ENCODE measurements at regions not wholly inside any gene's neighbourhood (a gene's known extent, or its start where the extent isn't known, plus 50 kb on each side); places are given as distances from the start of the nearest gene placed in this dataset.

DNA sequence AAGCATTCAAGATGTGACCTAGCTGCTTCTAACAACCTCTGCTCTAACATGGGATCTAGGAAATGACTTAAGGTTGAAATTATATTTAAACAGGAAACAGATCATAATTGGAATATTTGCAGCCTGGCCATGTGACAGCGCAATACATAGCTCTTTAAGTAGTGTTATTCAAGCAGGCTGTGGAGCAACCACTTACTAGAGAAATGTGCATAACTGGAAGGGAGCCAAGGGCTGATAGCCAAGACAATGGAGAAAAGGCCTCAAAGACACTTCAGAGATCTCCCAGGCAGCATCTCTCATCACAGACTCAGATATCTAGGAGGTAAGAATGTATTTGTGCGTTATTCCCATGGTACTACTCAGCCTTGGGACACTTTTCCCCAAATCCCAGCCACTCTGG is 823.0 kb upstream of the PRMT6 start:
- DNase-seq (ENCODE audit: low read depth in 1 of 2, low spot score in 1 of 2): no peak
- Histone ChIP-seq H3K27ac (replicated peaks) (no peak overlapping the region), H3K4me3 (replicated peaks; ENCODE audit: insufficient read depth, low read length) (no peak overlapping the region), H3K27me3 (ENCODE audit: insufficient read depth, poor library complexity, severe bottlenecking) (no peaks in the 10 kb centered on the region)
- TF ChIP-seq, protein P1, sequence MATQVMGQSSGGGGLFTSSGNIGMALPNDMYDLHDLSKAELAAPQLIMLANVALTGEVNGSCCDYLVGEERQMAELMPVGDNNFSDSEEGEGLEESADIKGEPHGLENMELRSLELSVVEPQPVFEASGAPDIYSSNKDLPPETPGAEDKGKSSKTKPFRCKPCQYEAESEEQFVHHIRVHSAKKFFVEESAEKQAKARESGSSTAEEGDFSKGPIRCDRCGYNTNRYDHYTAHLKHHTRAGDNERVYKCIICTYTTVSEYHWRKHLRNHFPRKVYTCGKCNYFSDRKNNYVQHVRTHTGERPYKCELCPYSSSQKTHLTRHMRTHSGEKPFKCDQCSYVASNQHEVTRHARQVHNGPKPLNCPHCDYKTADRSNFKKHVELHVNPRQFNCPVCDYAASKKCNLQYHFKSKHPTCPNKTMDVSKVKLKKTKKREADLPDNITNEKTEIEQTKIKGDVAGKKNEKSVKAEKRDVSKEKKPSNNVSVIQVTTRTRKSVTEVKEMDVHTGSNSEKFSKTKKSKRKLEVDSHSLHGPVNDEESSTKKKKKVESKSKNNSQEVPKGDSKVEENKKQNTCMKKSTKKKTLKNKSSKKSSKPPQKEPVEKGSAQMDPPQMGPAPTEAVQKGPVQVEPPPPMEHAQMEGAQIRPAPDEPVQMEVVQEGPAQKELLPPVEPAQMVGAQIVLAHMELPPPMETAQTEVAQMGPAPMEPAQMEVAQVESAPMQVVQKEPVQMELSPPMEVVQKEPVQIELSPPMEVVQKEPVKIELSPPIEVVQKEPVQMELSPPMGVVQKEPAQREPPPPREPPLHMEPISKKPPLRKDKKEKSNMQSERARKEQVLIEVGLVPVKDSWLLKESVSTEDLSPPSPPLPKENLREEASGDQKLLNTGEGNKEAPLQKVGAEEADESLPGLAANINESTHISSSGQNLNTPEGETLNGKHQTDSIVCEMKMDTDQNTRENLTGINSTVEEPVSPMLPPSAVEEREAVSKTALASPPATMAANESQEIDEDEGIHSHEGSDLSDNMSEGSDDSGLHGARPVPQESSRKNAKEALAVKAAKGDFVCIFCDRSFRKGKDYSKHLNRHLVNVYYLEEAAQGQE (IDR thresholded peaks at IDR 0.05; ENCODE audit: insufficient replicate concordance, low read depth): no peak
- TF ChIP-seq GABPA (IDR thresholded peaks at IDR 0.05; ENCODE audit: low read depth) (no peak), POLR2AphosphoS5 (IDR thresholded peaks at IDR 0.05; ENCODE audit: low read depth) (no peak), SPI1 (IDR thresholded peaks at IDR 0.05; ENCODE audit: borderline replicate concordance, low read depth) (no peak)
- TF ChIP-seq, protein P2, sequence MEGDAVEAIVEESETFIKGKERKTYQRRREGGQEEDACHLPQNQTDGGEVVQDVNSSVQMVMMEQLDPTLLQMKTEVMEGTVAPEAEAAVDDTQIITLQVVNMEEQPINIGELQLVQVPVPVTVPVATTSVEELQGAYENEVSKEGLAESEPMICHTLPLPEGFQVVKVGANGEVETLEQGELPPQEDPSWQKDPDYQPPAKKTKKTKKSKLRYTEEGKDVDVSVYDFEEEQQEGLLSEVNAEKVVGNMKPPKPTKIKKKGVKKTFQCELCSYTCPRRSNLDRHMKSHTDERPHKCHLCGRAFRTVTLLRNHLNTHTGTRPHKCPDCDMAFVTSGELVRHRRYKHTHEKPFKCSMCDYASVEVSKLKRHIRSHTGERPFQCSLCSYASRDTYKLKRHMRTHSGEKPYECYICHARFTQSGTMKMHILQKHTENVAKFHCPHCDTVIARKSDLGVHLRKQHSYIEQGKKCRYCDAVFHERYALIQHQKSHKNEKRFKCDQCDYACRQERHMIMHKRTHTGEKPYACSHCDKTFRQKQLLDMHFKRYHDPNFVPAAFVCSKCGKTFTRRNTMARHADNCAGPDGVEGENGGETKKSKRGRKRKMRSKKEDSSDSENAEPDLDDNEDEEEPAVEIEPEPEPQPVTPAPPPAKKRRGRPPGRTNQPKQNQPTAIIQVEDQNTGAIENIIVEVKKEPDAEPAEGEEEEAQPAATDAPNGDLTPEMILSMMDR (IDR thresholded peaks at IDR 0.05; ENCODE audit: insufficient read depth, low read length): no peak

DNA sequence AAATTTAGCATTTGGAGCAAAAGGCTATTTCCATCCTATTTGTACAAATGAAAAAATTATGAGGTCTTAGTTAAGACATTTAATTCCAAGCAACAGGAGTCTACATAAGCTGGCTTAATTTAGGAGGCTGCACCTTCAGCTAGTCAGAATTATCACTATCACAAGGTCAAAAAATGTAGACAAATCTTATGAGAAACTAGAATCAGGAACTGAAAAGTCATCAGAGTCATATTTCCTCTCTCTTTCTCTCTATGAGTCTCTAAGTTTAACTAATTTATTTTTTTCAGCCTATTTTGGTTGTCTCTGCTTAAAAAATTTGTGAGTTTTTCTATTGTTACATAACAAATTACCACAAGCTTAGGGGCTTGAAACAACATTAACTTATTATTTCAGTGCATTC is 807.1 kb upstream of the PRMT6 start:
- Histone ChIP-seq H3K4me3 (replicated peaks; ENCODE audit: insufficient read depth, low read length) (no peak overlapping the region), H3K27me3 (ENCODE audit: insufficient read depth, poor library complexity, severe bottlenecking) (no peaks in the 10 kb centered on the region), H3K27ac (replicated peaks) (no peak overlapping the region)
- no peak for DNase-seq (ENCODE audit: low read depth in 1 of 2, low spot score in 1 of 2)
- TF ChIP-seq, protein P1 (IDR thresholded peaks at IDR 0.05; ENCODE audit: insufficient replicate concordance, low read depth): no peak
- TF ChIP-seq SPI1 (IDR thresholded peaks at IDR 0.05; ENCODE audit: borderline replicate concordance, low read depth): no peak
- no peak for TF ChIP-seq GABPA (IDR thresholded peaks at IDR 0.05; ENCODE audit: low read depth)
- no peak for TF ChIP-seq POLR2AphosphoS5 (IDR thresholded peaks at IDR 0.05; ENCODE audit: low read depth)

DNA sequence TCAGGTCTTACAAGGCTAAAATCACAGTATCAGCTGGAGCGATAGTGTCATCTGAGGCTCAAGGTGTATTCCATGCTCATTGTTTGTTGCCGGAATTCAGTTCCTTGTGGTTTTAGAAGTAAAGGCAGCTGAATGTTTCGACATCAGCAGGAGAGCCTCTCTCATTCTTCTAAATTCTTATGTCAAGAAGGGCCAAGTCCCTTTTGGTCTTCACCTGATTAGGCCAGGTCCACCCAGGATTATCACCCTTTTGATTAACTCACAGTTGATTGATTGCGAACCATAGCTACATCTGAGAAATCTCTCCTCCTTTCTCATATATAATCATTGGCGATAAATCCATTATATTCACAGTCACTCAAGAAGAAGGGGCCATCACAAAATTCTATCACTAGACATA is 806.7 kb upstream of the PRMT6 start:
- no peak for TF ChIP-seq SPI1 (IDR thresholded peaks at IDR 0.05; ENCODE audit: borderline replicate concordance, low read depth)
- TF ChIP-seq GABPA (IDR thresholded peaks at IDR 0.05; ENCODE audit: low read depth): no peak
- Histone ChIP-seq H3K27ac (replicated peaks) (no peak overlapping the region), H3K4me3 (replicated peaks; ENCODE audit: insufficient read depth, low read length) (no peak overlapping the region), H3K27me3 (ENCODE audit: insufficient read depth, poor library complexity, severe bottlenecking) (no peaks in the 10 kb centered on the region)
- DNase-seq (ENCODE audit: low read depth in 1 of 2, low spot score in 1 of 2): no peak

DNA sequence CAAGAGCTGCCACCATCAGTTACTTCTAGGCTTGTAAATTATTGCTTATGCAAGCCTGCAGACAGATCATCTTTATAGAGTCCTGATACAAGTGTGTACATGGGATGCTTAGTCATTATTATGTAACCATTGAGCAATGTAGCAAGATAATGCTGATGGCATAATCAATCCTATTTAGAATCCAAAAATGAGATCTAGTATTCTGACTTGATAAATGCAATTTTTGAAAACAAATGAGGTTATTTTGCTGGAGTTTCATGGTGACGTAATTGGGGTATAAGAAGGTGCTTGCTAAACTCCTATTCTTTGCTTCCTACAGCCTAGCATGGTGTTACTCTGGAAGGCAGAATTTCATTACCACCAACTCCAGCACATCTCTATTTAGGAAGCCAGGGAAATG is 801.7 kb upstream of the PRMT6 start:
- no peak overlapping the region for H3K27ac ChIP-seq (replicated peaks)
- TF ChIP-seq GABPA (IDR thresholded peaks at IDR 0.05; ENCODE audit: low read depth) (no peak), POLR2AphosphoS5 (IDR thresholded peaks at IDR 0.05; ENCODE audit: low read depth) (no peak), SPI1 (IDR thresholded peaks at IDR 0.05; ENCODE audit: borderline replicate concordance, low read depth) (no peak)
- TF ChIP-seq, protein P1 (IDR thresholded peaks at IDR 0.05; ENCODE audit: insufficient replicate concordance, low read depth): no peak
- TF ChIP-seq, protein P2 (IDR thresholded peaks at IDR 0.05; ENCODE audit: insufficient read depth, low read length): no peak
- no peak for DNase-seq (ENCODE audit: low read depth in 1 of 2, low spot score in 1 of 2)

More for the DNA sequence above, 801.7 kb upstream of the PRMT6 start:
- H3K27me3 ChIP-seq (ENCODE audit: insufficient read depth, poor library complexity, severe bottlenecking): no peaks in the 10 kb centered on the region
- H3K4me3 ChIP-seq (replicated peaks; ENCODE audit: insufficient read depth, low read length): no peak overlapping the region
